DMS114 treated with DMSO at 0.1 percent for 48 hours (cell line): ENCODE measurements at regions not wholly inside any gene's neighbourhood (a gene's known extent, or its start where the extent isn't known, plus 50 kb on each side); places are given as distances from the start of the nearest gene placed in this dataset.

Experiments
- DNase-seq: peaks from one replicate; lab custom pipeline; 2025; ENCODE audit not compliant: unreplicated experiment; lab: John Stamatoyannopoulos, UW

DNA sequence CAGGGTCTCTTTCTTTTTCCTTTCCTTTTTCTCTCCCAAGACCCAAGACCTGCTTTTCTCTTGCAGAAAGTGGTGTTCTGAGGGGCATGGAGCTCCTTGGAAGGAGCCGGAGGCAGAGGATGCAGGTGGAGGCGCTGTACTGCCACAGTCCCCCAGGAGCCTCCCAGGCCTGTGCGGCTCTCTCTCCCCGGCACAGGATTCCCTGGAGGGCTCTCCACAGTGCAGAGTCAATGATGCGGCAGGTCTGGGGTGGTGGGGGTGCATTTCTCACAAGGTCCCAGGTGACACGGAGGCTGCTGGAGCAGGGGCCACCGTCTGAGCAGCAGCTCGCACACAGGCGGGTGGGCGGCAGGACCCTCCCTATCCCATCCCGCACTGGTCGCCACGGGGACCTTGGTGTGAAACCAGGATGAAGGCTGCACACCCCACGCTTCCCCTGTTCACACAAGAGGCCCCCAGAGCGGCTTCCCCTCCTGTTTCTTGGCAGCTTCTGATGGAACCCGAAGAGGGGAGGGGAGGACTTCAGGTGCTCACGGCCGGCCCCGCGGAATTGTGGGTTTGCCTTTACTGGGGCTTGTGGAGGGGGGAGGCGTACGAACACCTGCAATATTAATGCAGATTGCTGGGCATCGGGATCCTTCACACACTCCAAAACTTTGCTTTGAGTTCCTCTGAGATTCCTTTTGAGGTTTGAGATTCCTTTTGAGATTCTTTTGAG, 186.9 kb downstream of the ENGASE start:
- no peak for DNase-seq

DNA sequence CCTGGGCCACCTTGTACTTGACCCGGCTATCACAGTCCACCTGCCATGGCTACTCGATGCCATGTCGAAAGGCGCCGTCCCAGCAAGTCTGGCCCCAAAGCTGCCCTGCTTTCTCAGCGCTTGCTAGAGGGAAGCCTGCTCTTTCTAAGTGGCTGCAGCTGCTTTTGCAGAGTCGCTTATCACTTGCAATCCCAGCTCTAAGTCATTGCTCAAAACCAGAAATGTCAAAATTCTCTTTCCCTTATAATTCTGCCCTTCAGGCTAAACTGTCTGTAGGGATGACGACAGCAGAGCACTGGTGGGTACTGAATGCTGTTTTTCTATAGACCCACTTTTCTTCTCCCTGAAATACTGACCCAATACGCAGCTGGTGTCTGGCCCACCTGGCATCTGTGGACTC, 184.2 kb downstream of the ENGASE start:
- DNase-seq: no peak

DNA sequence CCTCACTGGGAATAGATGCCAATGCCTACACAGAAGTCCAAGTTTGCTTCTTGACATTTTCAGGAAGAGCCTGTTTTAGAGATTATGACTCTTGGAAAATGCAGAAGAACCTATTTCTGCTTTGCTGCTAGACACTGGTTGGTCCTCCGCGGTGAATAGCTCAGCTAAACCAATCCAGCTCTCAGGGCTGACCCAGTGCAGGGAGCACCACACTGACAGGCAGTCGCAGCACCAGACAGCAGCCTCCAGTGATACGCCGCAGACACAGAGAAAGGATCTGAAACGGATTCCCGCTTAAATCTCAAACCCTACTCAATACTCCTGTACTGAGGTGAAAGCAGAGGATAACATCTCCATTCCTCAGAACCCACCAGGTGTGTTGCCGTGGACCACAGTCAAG, 183.4 kb downstream of the ENGASE start:
- no peak for DNase-seq

DNA sequence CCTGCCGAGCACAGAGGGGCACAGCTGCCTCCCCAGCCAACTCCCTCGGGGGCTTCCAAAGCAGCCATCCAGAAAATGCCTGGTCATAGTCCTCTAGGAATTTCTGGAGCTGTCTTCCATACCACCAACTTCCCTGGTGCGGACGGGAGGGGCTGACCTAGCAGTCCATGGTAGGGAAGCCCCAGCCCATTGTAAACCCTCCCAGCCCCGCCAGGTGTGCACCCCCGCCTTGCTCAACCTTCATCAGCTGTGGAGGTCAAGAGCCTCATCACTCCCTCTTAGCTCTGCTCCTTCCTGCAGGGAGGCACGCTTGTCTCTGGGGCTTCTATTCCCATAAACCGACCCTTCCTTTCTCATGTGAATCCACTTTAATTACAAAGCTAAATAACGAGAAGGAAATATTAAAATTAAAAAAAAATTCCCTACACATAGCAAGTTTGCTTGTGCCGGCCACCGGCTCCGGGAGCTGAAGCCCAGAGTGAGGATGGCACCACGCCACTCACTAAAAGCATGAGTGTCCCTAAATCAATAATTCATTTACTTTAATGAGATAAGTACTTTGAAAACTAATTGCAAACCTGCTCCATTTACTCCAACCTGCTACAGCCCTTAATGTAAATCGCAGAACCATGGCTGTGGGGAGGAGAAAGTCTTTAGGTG, 181.4 kb downstream of the ENGASE start:
- DNase-seq: no peak

DNA sequence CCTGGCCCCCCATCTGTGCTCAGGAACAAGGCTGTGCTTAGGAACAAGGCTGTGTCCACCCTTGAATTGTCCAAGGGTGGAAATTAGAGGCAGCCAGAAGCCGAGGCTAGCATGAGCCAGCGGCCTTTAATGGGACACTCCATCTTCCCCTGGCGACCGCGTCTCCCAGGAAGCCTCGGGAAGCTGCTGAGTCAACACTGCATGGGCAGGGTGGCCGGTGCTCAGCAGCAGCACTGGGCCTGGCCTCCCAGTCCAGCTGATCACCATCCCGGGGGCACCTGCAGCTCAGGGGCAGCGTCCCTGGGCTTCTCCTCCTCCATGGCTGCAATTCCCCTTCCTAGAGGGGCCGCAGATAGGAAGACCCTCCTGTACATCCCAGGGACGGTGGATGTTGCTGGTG, 180.8 kb downstream of the ENGASE start:
- DNase-seq: no peak

DNA sequence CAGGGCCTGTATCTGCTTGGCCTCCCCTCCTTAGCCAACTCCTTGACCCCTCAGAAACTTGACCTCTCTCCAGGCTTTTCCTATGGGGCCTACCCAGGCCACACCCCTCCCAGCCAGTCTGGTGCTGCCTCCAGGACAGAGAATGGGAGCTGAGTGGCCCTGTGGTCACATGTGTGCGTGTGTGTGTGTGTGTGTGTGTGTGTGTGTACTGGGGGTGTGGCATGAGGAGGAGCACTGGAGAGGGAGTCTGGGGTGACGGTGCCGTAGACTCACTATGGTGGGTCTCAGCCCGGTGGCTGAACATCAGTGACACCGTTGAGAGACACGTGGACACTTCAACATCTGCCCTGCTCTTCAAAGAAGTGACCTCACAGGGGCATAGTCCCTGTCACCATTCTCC, 180.4 kb downstream of the ENGASE start:
- no peak for DNase-seq

DNA sequence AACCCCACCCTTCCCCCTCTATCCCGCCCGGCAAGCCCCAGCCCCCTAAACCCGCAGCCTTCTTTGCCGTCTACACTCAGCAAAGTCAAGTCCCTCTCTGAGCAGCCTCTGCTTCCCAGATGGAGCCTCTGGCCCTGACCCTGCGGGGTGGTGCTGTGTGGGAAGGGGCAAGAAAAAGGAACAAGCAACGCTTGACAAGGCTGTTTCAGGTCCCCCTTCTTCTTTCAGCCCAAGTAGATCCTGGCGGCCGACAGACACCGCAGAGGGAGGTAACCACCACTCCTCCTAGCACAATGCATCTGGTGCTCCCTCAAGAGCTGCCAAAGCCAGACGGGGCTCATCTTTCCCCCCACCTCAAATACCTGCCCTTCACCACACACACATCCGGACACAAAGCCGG, 178.3 kb downstream of the ENGASE start:
- DNase-seq: no peak

DNA sequence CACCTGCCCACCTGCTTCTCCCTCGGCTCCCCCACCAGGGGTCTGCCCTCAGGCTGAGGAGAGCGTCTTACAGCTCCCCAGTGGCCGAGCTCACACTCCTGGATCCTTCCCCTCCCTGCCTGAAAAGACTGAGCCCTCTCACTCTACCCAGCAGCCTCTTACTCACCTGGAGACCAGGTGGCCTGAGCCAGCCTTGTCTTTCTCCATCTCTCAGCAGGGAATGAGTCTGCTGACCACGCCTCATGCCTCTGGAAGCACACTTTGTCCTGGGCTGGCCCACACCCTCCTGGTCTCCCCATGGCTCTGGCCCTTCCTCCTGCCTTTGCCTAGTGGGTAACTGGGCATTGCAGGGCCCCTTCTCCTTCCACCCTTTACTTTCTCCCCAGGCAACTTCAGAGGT, 177.2 kb downstream of the ENGASE start:
- DNase-seq: no peak

DNA sequence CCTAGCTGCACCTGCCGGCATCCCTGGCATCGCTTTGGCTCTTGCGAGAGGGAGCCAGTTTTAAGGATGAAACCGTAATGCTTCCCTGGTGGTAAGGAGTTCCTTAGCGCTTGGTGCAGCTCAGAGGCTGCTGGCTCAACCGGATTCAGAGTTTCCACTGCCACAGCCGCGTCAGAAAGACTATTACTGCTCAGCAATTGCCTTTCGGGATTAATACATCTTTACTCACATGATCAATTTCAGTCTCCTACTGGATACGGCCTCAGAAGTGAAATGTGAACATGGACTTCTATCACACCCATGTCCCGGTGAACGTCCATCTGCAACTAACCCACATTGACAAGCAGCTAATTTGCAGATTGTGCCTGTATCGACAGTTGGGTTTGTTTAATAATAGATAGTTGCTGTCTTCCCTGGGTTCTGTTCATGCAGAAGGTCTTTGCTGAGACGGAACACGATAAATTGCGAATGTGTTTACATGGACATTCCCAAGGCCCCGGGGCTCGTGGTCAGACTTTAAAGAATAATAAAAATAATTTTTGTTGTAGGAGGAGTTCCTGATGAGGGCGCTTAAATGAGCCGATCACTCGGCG, 175.4 kb downstream of the ENGASE start:
- DNase-seq: no peak

DNA sequence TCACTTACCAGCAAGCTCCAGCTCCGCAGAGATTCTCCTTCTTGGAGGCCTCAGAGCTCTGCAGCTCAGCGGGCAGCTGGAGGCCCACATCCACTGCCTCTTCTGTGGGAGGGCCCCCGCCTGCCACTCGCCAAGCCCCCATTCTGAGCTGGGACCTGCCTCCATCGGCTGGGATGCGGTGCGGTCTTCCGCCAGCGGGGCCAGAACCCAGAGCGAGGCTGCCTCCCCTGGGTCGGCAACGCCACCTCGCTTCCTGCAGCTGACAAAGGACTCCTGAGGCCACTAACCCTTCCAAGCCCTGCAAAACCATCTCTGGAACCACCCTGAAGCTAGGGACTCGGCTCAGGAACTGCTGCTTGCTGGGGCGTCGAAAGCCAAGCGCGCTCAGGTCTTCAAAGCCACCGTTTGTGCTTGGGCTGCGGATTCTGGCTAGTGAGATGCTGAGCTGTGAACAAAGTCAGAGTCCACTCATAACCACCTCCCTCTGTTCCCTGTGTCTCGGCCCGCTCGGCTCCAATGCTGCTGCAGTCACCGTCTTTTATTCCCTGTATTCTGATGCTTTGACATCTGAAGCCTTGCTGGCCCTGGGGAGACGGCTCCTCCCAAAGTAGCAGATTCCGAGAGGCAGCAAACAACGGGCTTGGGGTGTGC, 174.3 kb downstream of the ENGASE start:
- DNase-seq: no peak

DNA sequence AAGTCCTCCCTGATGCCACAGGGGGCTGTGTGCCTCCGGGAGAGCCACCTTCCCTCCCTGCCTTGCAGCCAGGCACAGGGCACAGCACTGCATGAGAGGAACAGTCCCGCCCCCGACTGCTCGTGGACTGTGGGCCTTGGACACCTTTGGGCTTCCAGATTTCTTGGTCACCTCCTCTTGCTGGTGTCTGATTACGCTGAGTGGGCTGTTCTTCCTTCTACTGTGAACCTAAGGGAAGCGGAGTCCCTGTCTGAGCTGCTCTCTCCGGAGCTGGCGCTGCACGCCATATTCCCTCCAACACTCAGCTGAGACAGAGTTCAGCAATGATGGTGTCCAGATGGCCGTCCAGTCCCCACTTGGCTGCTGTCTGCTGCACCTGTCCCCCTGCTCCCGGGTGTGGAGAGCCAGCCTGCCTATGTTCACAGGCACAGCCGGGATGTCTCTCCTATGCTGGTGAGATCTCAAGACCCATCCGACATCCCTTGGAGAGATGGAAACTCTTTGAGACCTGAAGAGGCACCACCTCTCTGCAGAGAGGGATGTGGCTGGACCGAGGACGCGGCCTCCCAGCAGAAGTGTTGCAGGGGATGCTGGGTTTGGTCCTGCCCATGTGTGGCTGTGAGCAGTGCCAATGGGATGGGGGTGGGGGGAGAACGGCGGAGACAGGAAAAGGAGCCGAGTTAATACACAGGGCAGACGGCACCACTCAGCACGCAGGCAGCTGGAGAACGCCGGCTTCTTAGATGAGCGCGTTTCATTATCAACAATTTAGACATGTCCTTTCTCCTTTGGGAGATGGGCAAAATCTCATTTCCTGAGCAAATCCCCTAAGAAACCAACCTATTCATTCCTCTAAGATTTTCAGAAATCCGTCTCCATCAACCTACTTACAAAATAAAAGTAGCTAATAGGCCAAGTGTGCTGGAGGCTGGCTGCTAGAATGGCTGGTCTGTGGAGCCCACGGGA, 171.9 kb downstream of the ENGASE start:
- DNase-seq: no peak

DNA sequence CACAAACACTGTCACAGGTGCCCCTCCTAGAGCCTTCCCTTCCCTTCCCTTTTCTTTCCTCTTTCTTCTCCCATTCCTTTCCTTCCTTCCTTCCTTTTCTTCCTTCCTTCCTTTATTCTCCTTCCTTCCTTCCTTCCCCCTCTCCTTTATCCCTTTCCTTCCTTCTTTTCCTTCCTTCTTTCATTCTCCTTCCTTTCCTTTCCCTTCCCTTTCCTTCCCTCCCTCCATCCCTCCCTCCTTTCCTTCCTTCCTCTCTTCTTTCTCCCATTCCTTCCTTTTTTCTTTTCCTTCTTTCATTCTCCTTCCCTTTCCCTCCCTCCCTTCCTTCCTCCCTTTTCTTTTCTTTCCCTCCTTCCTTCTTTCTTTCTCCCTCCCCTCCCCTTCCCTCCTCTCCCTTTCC, 170.0 kb downstream of the ENGASE start:
- DNase-seq: no peak

DNA sequence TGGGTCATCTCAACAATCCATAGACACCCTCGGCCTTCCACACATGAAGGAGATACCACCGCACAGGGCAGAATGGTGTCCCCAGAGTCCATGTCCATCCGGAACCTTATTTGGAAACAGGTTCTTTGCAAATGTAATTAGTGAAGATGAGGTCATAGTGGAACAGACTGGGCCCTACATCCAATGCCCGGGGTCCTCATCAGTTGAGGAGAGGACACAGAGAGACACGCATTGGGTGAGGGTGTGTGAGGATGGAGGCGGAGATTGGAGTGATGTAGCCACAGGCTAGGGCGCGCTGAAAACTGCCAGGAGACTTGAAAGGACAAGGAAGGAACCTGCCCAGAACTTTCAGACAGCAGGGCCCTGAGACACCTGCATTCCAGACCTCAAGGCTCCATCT, 169.4 kb downstream of the ENGASE start:
- DNase-seq: no peak

DNA sequence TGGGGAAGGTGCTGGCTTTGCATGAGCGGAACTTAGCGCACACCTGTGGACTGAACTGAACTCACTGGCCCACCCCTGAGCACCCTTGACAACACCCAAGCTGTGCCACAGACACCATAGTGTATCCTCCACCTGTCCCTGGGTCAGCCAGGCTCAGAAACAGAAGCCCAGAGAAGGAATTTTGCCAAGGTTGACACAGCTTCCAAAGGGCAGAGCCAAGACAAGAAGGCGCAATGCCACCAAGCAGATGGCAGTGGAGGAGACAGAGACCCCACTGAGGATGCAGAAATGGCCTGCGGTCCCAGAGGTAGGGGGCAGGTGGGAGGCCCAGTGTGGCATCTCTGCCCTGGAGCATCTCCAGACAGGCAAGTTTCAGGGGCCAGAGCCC, 169.0 kb downstream of the ENGASE start:
- DNase-seq: no peak

DNA sequence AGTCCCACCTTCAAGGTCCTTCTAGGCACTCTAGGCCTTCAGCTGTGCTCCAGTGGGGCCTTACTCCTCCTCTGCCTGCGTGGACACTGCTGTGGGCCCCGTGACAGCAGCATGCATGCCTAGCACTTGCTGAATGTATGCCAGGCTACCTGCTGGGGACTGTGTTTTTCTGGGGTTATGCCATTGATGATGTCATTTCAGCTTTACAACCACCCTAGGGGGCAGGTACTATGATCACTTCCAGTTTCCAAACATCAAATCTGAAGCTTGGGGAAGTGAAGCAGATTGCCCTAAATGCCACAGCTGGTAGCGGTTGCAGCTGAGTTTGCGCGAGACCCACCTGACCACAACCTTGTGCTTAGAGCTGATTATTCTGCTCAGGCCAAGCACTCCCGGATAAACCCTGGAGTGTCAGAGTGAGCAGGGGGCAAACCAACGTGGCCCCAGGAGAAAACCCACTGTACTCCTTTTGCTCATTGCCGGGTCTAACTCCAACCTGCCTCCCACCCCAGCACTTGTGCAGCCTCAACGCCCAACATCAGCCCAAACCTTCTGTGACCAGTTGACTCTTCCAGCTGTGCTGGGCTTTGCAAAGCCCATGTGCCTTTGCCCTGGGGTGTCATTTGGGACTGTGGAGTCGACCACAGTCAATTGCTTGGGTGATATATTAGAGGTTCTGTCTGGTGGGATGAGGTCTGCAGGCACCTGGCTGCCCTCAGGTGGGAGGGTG, 168.4 kb downstream of the ENGASE start:
- no peak for DNase-seq

DNA sequence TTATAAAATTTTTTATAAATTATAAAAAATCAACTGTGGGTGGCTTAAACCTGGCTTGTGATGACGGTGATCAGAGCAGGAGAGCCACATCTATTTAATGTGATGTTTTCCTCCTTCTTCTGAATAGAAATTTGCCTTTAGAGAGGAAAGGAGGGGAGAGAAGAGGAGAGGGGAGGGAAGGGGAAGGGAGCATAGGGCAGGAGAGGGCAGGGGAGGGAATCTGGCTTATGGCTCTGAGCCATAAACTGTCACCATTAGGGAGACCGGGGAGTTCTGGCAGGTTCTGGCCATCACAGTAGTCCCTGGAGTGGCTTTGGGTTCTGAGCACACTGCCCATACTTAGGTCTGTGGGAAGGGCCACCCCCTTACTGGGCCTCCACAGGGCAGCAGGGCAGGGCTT, 167.8 kb downstream of the ENGASE start:
- DNase-seq: no peak

DNA sequence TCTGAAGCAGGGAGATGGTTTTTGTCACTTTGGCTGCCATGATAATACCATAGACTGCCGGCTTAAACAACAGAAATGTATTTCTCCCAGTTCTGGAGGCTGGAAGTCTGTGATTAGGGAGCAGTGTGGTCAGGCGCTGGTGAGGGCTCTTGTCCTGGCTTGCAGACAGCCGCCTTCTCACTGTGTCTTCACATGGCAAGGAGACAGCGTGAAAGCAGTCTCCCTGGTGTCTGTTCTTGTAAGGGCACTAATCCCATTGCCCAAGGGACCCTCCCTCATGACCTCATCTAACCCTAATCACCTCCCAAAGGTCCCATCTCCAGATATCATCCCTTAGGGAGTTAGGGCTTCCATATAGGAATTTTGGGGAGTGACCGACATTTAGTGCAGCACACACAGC, 167.0 kb downstream of the ENGASE start:
- no peak for DNase-seq

DNA sequence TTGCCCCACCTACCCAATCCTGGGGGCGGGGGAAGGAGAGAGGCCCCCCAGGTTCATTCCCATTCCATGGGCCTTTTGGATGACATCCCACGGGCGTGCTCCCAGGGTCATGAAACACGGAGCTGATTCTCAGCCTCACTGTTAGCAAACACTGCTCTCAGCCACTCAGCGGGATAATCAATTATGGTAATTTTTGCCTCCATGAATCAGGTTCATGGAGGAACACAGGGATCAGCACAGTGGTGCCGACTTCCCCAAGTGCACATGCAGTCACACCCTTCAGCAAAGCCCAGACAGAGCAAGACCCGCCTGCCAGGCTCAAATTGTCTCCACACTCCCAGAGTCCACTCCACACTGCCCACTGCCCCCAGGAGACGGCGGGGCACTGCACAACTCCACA, 164.6 kb downstream of the ENGASE start:
- no peak for DNase-seq

DNA sequence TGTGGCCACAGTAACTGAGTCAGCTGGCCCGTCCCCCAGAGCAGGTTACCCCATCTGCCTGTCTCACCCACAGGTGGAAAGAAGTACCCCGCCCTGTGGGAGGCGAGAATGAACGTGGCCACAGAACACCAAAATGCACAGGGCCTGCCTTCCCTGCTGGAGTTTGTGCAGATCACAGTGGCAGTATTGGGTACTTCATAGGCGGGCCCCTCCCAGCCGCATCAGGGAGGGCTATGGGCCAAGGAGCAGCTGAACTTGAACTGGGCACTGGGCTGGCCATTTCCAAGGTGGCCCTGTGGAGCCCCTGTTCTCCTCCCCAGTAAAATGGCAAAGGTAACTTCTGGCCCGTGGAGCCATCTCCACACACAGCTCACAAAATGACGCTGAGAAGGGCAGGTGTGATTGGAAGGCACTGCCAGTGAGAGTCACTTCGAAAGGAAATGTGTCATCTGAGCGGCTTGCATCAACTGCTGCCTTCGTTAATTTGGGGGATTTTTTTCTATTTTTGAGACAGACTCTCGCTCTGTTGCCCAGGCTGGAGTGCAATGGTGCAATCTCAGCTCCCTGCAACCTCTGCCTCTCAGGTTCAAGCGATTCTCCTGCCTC, 162.9 kb downstream of the ENGASE start:
- DNase-seq: no peak

DNA sequence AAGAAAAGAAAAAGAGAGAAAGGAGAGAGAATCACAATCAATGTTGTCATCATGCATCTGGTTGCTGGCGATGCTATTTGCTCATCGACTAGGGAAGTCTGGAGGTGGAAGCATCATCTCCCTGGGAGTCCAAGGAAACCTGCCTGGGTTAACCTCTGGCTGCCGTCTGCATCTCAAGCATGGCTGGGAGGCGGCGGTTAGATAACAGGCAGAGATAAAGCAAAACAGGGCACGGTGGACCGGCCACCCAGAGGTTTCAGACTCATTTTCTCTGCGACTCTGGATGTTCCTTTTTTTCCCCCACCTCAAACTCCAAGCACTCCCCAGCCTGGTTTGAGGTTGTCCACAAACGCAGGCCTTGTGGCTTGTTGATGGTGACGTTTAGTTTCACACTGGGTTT, 161.2 kb downstream of the ENGASE start:
- no peak for DNase-seq
